GM23338 (cell line): ENCODE measurements at regions not wholly inside any gene's neighbourhood (a gene's known extent, or its start where the extent isn't known, plus 50 kb on each side); places are given as distances from the start of the nearest gene placed in this dataset.

Experiments used
- ATAC-seq: fragments of 200-7000 bp; cut with Tn5 transposase; 3 replicates; pipeline ENCODE4 v1.9.1; 2020
- DNase-seq: peaks from one replicate; pipeline ENCODE4 v3.0.0-alpha.2; 2015; ENCODE audit warnings: low spot score
- H2AFZ ChIP-seq: fragments of 200-600 bp; sonication (generic); 2 replicates; pipeline ENCODE4 v1.8.0; 2016; ENCODE audit warnings: antibody characterized with exemption, mild to moderate bottlenecking, moderate library complexity
- H3F3A ChIP-seq: fragments of 200-600 bp; sonication (generic); replicated peaks from 2 replicates; pipeline ENCODE4 v1.8.0; 2017; ENCODE audit warnings: antibody characterized with exemption, mixed run types, low read depth
- H3K27ac ChIP-seq: fragments of 200-600 bp; sonication (generic); 2 replicates; pipeline ENCODE4 v1.6.1; 2016; ENCODE audit warnings: low read depth
- H3K27me3 ChIP-seq: fragments of 200-600 bp; sonication (generic); 2 replicates; pipeline ENCODE4 v1.8.0; 2016; ENCODE audit warnings: mild to moderate bottlenecking, mixed run types, moderate library complexity; ENCODE audit not compliant: insufficient read depth
- H3K36me3 ChIP-seq: fragments of 200-600 bp; sonication (generic); 2 replicates; pipeline ENCODE4 v1.8.0; 2016; ENCODE audit warnings: mild to moderate bottlenecking; ENCODE audit not compliant: insufficient read depth
- H3K4me1 ChIP-seq: fragments of 200-600 bp; sonication (generic); 2 replicates; pipeline ENCODE4 v1.8.0; 2016; ENCODE audit warnings: mild to moderate bottlenecking, moderate library complexity; ENCODE audit not compliant: insufficient read depth
- H3K4me2 ChIP-seq: fragments of 200-600 bp; sonication (generic); 2 replicates; pipeline ENCODE4 v1.7.1; 2017; ENCODE audit warnings: mixed run types
- H3K4me3 ChIP-seq: fragments of 200-600 bp; sonication (generic); 2 replicates; pipeline ENCODE4 v1.6.1; 2016; ENCODE audit warnings: mixed run types
- H3K79me2 ChIP-seq: fragments of 200-600 bp; sonication (generic); replicated peaks from 2 replicates; pipeline ENCODE4 v1.8.0; 2017; ENCODE audit warnings: mild to moderate bottlenecking; ENCODE audit not compliant: insufficient read depth
- H3K9me2 ChIP-seq: fragments of 200-600 bp; sonication (generic); 2 replicates; pipeline ENCODE4 v1.8.0; 2017; ENCODE audit not compliant: insufficient read depth
- H4K20me1 ChIP-seq: fragments of 200-600 bp; sonication (generic); replicated peaks from 2 replicates; pipeline ENCODE4 v1.8.0; 2017; ENCODE audit warnings: mild to moderate bottlenecking; ENCODE audit not compliant: insufficient read depth
- H3K27ac Mint-ChIP-seq: 2 replicates; pipeline ENCODE4 v1.8.0; 2020; ENCODE audit warnings: inconsistent platforms, mild to moderate bottlenecking, moderate library complexity, mixed read lengths
- H3K27me3 Mint-ChIP-seq: 3 replicates; pipeline ENCODE4 v1.8.0; 2022; ENCODE audit warnings: low read depth, mild to moderate bottlenecking, moderate library complexity, mixed read lengths, inconsistent platforms; ENCODE audit not compliant: insufficient read depth, poor library complexity
- H3K36me3 Mint-ChIP-seq: 3 replicates; pipeline ENCODE4 v1.8.0; 2021; ENCODE audit warnings: low read depth, mild to moderate bottlenecking, inconsistent platforms, moderate library complexity, mixed read lengths
- H3K4me1 Mint-ChIP-seq: 3 replicates; pipeline ENCODE4 v1.8.0; 2020; ENCODE audit warnings: mild to moderate bottlenecking, inconsistent platforms, mixed read lengths
- H3K4me3 Mint-ChIP-seq: 3 replicates; pipeline ENCODE4 v1.8.0; 2021; ENCODE audit warnings: moderate library complexity, mild to moderate bottlenecking, inconsistent platforms, mixed read lengths
- H3K9me3 Mint-ChIP-seq: 3 replicates; pipeline ENCODE4 v1.8.0; 2020; ENCODE audit warnings: moderate library complexity, mild to moderate bottlenecking, inconsistent platforms, mixed read lengths
- CTCF ChIP-seq, 2 experiments: fragments of 200-600 bp in 1 of 2; sonication (generic) in 1 of 2; conservative IDR thresholded peaks; 2 replicates each; pipeline versions ENCODE4 v1.5.1 to v1.6.1; 2016 to 2017; ENCODE audit warnings: antibody characterized with exemption in 2 of 2, low read depth in 2 of 2, mild to moderate bottlenecking in 2 of 2, moderate library complexity in 1 of 2
- EZH2phosphoT487 ChIP-seq: fragments of 200-600 bp; sonication (generic); IDR thresholded peaks from one replicate; pipeline ENCODE4 v1.8.1; 2018; ENCODE audit warnings: antibody characterized with exemption; ENCODE audit not compliant: unreplicated experiment
- JUNB ChIP-seq: IDR thresholded peaks from one replicate; pipeline ENCODE4 v1.6.1; 2016; ENCODE audit warnings: antibody characterized with exemption; ENCODE audit not compliant: unreplicated experiment
- NANOG ChIP-seq: IDR thresholded peaks from 2 replicates; pipeline ENCODE4 v1.6.1; 2016; ENCODE audit warnings: antibody characterized with exemption, borderline replicate concordance
- TF ChIP-seq, protein P1 (sequence below): fragments of 250-450 bp; sonication (Bioruptor Pico); IDR thresholded peaks from 2 replicates; pipeline ENCODE4 v1.5.0; 2020; ENCODE audit warnings: mild to moderate bottlenecking, moderate library complexity

DNA sequence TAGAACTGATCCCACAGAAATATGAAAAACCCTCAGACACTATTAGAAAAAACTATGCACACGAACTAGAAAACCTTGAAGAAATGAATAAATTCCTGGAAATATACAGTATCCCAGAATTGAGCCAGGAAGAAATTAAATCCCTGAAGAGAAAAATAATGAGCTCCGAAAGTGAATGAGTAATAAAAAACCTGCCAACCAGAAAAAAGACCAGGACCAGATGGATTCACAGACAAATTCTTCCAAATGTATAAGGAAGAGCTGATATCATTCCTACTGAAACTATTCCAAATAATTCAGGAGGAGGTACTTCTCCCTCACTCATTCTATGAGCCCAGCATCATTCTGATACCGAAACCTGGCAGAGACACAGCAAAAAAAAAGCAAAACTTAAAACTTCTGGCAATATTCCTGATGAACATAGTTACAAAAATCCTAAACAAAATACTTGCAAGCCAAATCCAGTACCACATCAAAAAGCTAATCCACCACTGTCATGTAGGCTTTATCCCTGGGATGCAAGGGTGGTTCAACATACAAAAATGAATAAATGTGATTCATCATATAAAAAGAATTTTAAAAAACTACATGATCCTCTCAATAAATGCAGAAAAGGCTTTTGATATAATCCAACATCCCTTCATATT is 1397.6 kb upstream of the DDX18 start (continued):
- TF ChIP-seq, protein P1, sequence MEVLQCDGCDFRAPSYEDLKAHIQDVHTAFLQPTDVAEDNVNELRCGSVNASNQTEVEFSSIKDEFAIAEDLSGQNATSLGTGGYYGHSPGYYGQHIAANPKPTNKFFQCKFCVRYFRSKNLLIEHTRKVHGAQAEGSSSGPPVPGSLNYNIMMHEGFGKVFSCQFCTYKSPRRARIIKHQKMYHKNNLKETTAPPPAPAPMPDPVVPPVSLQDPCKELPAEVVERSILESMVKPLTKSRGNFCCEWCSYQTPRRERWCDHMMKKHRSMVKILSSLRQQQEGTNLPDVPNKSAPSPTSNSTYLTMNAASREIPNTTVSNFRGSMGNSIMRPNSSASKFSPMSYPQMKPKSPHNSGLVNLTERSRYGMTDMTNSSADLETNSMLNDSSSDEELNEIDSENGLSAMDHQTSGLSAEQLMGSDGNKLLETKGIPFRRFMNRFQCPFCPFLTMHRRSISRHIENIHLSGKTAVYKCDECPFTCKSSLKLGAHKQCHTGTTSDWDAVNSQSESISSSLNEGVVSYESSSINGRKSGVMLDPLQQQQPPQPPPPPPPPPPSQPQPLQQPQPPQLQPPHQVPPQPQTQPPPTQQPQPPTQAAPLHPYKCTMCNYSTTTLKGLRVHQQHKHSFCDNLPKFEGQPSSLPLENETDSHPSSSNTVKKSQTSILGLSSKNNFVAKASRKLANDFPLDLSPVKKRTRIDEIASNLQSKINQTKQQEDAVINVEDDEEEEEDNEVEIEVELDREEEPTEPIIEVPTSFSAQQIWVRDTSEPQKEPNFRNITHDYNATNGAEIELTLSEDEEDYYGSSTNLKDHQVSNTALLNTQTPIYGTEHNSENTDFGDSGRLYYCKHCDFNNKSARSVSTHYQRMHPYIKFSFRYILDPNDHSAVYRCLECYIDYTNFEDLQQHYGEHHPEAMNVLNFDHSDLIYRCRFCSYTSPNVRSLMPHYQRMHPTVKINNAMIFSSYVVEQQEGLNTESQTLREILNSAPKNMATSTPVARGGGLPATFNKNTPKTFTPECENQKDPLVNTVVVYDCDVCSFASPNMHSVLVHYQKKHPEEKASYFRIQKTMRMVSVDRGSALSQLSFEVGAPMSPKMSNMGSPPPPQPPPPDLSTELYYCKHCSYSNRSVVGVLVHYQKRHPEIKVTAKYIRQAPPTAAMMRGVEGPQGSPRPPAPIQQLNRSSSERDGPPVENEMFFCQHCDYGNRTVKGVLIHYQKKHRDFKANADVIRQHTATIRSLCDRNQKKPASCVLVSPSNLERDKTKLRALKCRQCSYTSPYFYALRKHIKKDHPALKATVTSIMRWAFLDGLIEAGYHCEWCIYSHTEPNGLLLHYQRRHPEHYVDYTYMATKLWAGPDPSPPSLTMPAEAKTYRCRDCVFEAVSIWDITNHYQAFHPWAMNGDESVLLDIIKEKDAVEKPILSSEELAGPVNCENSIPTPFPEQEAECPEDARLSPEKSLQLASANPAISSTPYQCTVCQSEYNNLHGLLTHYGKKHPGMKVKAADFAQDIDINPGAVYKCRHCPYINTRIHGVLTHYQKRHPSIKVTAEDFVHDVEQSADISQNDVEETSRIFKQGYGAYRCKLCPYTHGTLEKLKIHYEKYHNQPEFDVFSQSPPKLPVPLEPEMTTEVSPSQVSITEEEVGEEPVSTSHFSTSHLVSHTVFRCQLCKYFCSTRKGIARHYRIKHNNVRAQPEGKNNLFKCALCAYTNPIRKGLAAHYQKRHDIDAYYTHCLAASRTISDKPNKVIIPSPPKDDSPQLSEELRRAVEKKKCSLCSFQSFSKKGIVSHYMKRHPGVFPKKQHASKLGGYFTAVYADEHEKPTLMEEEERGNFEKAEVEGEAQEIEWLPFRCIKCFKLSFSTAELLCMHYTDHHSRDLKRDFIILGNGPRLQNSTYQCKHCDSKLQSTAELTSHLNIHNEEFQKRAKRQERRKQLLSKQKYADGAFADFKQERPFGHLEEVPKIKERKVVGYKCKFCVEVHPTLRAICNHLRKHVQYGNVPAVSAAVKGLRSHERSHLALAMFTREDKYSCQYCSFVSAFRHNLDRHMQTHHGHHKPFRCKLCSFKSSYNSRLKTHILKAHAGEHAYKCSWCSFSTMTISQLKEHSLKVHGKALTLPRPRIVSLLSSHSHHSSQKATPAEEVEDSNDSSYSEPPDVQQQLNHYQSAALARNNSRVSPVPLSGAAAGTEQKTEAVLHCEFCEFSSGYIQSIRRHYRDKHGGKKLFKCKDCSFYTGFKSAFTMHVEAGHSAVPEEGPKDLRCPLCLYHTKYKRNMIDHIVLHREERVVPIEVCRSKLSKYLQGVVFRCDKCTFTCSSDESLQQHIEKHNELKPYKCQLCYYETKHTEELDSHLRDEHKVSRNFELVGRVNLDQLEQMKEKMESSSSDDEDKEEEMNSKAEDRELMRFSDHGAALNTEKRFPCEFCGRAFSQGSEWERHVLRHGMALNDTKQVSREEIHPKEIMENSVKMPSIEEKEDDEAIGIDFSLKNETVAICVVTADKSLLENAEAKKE (CRISPR knock-in tag): no peak
- TF ChIP-seq JUNB (no peak), EZH2phosphoT487 (no peak)

- H3K27ac ChIP-seq: no peak overlapping the region
- ATAC-seq: peak; percentile 42; the same call in 1 of the 3 replicates
These were observed 1378.8 kb upstream of the DDX18 start for GRCh38 chr2:116435648-116436047.

More at GRCh38 chr2:116435648-116436047, 1378.8 kb upstream of the DDX18 start:
- Histone ChIP-seq H3F3A (no peaks in the 10 kb centered on the region), H2AFZ (no peak overlapping the region), H3K4me2 (no peak overlapping the region), H3K4me1 (no peaks in the 10 kb centered on the region), H3K4me3 (no peak overlapping the region), H3K9me2 (no peaks in the 10 kb centered on the region), H3K79me2 (no peaks in the 10 kb centered on the region), H3K36me3 (no peaks in the 10 kb centered on the region), H4K20me1 (no peaks in the 10 kb centered on the region), H3K27me3 (no peaks in the 10 kb centered on the region)
- Mint-ChIP-seq H3K27me3 (peaks cover 2% of the 10 kb centered on the region), H3K36me3 (peaks cover 28% of the 10 kb centered on the region), H3K4me1 (no peaks in the 10 kb centered on the region), H3K4me3 (no peak overlapping the region), H3K9me3 (peaks cover 31% of the 10 kb centered on the region), H3K27ac (no peak overlapping the region)
- TF ChIP-seq NANOG: no peak
- peak; percentile 43 to 52 for TF ChIP-seq CTCF (conservative IDR thresholded peaks at IDR 0.05; ENCODE audit: low read depth in 2 of 2)
- DNase-seq: peak; percentile 40
